HepG2 (cell line): ENCODE measurements at regions not wholly inside any gene's neighbourhood (a gene's known extent, or its start where the extent isn't known, plus 50 kb on each side); places are given as distances from the start of the nearest gene placed in this dataset.

Source experiments
- ATF1 ChIP-seq: IDR thresholded peaks from 2 replicates; pipeline ENCODE4 v1.6.1; 2016; ENCODE audit warnings: mild to moderate bottlenecking, control low read depth
- ATM ChIP-seq: fragments of 450-650 bp; IDR thresholded peaks from 2 replicates; pipeline ENCODE4 v1.7.1; 2017; ENCODE audit warnings: mild to moderate bottlenecking, borderline replicate concordance
- EED ChIP-seq: sonication (generic); formaldehyde crosslinking; IDR thresholded peaks from 2 replicates; pipeline ENCODE4 v1.5.0; 2020; ENCODE audit warnings: mild to moderate bottlenecking, missing genetic modification reagents
- GATAD1 ChIP-seq: IDR thresholded peaks from 2 replicates; pipeline ENCODE4 v1.6.1; 2016; ENCODE audit warnings: missing genetic modification reagents, missing compliant biosample characterization
- MAFF ChIP-seq: IDR thresholded peaks from 2 replicates; pipeline ENCODE4 v1.6.1; 2011; ENCODE audit warnings: low read depth, low read length, improper control_type of control experiment
- MAFG ChIP-seq: sonication (generic); formaldehyde crosslinking; IDR thresholded peaks from 2 replicates; pipeline ENCODE4 v1.5.1; 2020; ENCODE audit warnings: mild to moderate bottlenecking, missing genetic modification reagents
- MED1 ChIP-seq: sonication (generic); formaldehyde crosslinking; IDR thresholded peaks from 2 replicates; pipeline ENCODE4 v1.4.0; 2020; ENCODE audit warnings: missing genetic modification reagents
- MTF1 ChIP-seq: sonication (generic); formaldehyde crosslinking; IDR thresholded peaks from 2 replicates; pipeline ENCODE4 v1.5.0; 2020; ENCODE audit warnings: missing genetic modification reagents
- NFIC ChIP-seq: IDR thresholded peaks from 2 replicates; pipeline ENCODE4 v1.6.1; 2012; ENCODE audit warnings: mild to moderate bottlenecking, low read length, inconsistent platforms
- RBAK ChIP-seq: sonication (generic); formaldehyde crosslinking; IDR thresholded peaks from 2 replicates; pipeline ENCODE4 v1.5.1; 2020; ENCODE audit warnings: mild to moderate bottlenecking, missing genetic modification reagents
- SRSF9 ChIP-seq: fragments of 200-400 bp; formaldehyde crosslinking; IDR thresholded peaks from 2 replicates; pipeline ENCODE4 v1.6.1; 2018; ENCODE audit warnings: borderline replicate concordance, mild to moderate bottlenecking, low read depth, low read length; ENCODE audit not compliant: insufficient read depth, poor library complexity, severe bottlenecking
- ZBTB26 ChIP-seq: IDR thresholded peaks from 2 replicates; pipeline ENCODE4 v1.6.1; 2016; ENCODE audit warnings: missing compliant biosample characterization, missing genetic modification reagents, borderline replicate concordance
- ZFP82 ChIP-seq: sonication (generic); formaldehyde crosslinking; IDR thresholded peaks from 2 replicates; pipeline ENCODE4 v1.5.1; 2020; ENCODE audit warnings: mild to moderate bottlenecking, missing genetic modification reagents, borderline replicate concordance
- ZFX ChIP-seq: sonication (generic); formaldehyde crosslinking; IDR thresholded peaks from 2 replicates; pipeline ENCODE4 v1.4.0; 2020; ENCODE audit warnings: mild to moderate bottlenecking, low read depth, missing genetic modification reagents, moderate library complexity
- ZNF333 ChIP-seq: sonication (generic); formaldehyde crosslinking; IDR thresholded peaks from 2 replicates; pipeline ENCODE4 v1.4.0; 2020; ENCODE audit warnings: mild to moderate bottlenecking, missing genetic modification reagents, borderline replicate concordance
- ZNF33B ChIP-seq: sonication (generic); formaldehyde crosslinking; IDR thresholded peaks from 2 replicates; pipeline ENCODE4 v1.5.1; 2020; ENCODE audit warnings: mild to moderate bottlenecking, missing genetic modification reagents
- ZNF496 ChIP-seq: sonication (generic); formaldehyde crosslinking; IDR thresholded peaks from 2 replicates; pipeline ENCODE4 v1.8.1; 2023; ENCODE audit warnings: mild to moderate bottlenecking, moderate library complexity, missing genetic modification reagents; ENCODE audit not compliant: insufficient replicate concordance
- ZNF563 ChIP-seq: sonication (generic); formaldehyde crosslinking; IDR thresholded peaks from 2 replicates; pipeline ENCODE4 v1.8.0; 2022; ENCODE audit warnings: mild to moderate bottlenecking, moderate library complexity, missing genetic modification reagents
- ZNF747 ChIP-seq: sonication (generic); formaldehyde crosslinking; IDR thresholded peaks from 2 replicates; pipeline ENCODE4 v1.8.1; 2023; ENCODE audit warnings: missing genetic modification reagents, mild to moderate bottlenecking, borderline replicate concordance
- ZNF768 ChIP-seq: sonication (generic); formaldehyde crosslinking; IDR thresholded peaks from 2 replicates; pipeline ENCODE4 v1.4.0; 2020; ENCODE audit warnings: missing genetic modification reagents
- ZNF788 ChIP-seq: sonication (generic); formaldehyde crosslinking; IDR thresholded peaks from 2 replicates; pipeline ENCODE4 v1.5.0; 2020; ENCODE audit warnings: mild to moderate bottlenecking, missing genetic modification reagents, borderline replicate concordance
- ZSCAN12 ChIP-seq: sonication (generic); formaldehyde crosslinking; IDR thresholded peaks from 2 replicates; pipeline ENCODE4 v1.9.0; 2021; ENCODE audit warnings: mild to moderate bottlenecking, missing genetic modification reagents
- TF ChIP-seq, protein P1 (sequence below): sonication (generic); formaldehyde crosslinking; IDR thresholded peaks from 2 replicates; pipeline ENCODE4 v1.4.0; 2020; ENCODE audit warnings: missing genetic modification reagents, borderline replicate concordance
- TF ChIP-seq, protein P2 (sequence below): sonication (generic); formaldehyde crosslinking; IDR thresholded peaks from 2 replicates; pipeline ENCODE4 v1.4.0; 2020; ENCODE audit warnings: missing genetic modification reagents
- TF ChIP-seq, protein P3 (sequence below): sonication (generic); formaldehyde crosslinking; IDR thresholded peaks from 2 replicates; pipeline ENCODE4 v1.4.0; 2020; ENCODE audit warnings: missing genetic modification reagents, borderline replicate concordance

DNA sequence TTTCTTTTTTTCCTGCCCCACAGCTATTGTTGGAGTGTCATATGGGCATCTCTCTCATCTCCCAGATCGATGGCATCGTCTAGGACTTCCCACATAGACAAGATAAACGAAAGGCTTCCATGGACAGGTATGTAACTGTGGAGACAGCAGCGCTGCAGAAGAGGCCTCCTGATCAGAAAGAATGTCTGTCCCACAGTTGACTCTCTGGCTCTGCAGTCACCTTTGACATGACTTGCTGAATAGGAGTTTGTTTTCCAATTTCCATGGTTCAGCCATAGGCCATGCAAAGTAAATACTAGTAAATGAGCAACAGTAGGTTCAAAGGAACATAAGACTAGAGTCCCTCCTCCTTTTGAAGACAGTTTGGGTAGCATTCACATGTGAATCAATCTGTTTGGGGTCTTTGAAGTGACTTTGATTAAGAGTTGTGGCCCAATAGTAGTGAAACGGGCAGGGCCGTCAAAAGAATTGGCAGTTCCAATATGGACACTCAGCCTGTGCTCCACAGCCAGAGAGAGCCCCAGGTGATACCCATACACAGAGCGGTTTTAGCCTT, 134.7 kb upstream of the IFNGR1 start (continued):
- TF ChIP-seq RBAK (CRISPR knock-in tag) (no peak), MAFG (CRISPR knock-in tag) (no peak), ZNF33B (CRISPR knock-in tag) (no peak), SRSF9 (no peak), ATM (no peak), ZFP82 (0 out of 2 replicates have a peak, but pooled peaks have one; percentile 68), ATF1 (CRISPR knock-in tag) (peak; percentile 91), ZNF788 (CRISPR knock-in tag) (peak; percentile 97; the same call in 1 of the 2 replicates), MAFF (peak; percentile 65), ZNF768 (no peak), ZNF747 (CRISPR knock-in tag) (peak; percentile 97; the same call in 1 of the 2 replicates), ZNF563 (CRISPR knock-in tag) (no peak), NFIC (peak; percentile 99), ZNF333 (CRISPR knock-in tag) (no peak), ZSCAN12 (CRISPR knock-in tag) (no peak), MED1 (CRISPR knock-in tag) (peak; percentile 99), ZNF496 (CRISPR knock-in tag) (no peak), ZFX (CRISPR knock-in tag) (peak; percentile 89), GATAD1 (CRISPR knock-in tag) (peak; percentile 70), ZBTB26 (CRISPR knock-in tag) (peak; percentile 73; the same call in 1 of the 2 replicates), MTF1 (CRISPR knock-in tag) (peak; percentile 78; the same call in 1 of the 2 replicates), EED (CRISPR knock-in tag) (no peak)
- TF ChIP-seq, protein P1, sequence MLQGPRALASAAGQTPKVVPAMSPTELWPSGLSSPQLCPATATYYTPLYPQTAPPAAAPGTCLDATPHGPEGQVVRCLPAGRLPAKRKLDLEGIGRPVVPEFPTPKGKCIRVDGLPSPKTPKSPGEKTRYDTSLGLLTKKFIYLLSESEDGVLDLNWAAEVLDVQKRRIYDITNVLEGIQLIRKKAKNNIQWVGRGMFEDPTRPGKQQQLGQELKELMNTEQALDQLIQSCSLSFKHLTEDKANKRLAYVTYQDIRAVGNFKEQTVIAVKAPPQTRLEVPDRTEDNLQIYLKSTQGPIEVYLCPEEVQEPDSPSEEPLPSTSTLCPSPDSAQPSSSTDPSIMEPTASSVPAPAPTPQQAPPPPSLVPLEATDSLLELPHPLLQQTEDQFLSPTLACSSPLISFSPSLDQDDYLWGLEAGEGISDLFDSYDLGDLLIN, result 0 out of 2 replicates have a peak, but pooled peaks have one; percentile 75
- TF ChIP-seq, protein P2, sequence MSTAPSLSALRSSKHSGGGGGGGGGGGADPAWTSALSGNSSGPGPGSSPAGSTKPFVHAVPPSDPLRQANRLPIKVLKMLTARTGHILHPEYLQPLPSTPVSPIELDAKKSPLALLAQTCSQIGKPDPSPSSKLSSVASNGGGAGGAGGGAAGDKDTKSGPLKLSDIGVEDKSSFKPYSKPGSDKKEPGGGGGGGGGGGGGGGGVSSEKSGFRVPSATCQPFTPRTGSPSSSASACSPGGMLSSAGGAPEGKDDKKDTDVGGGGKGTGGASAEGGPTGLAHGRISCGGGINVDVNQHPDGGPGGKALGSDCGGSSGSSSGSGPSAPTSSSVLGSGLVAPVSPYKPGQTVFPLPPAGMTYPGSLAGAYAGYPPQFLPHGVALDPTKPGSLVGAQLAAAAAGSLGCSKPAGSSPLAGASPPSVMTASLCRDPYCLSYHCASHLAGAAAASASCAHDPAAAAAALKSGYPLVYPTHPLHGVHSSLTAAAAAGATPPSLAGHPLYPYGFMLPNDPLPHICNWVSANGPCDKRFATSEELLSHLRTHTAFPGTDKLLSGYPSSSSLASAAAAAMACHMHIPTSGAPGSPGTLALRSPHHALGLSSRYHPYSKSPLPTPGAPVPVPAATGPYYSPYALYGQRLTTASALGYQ, result peak; percentile 99
- TF ChIP-seq, protein P3, sequence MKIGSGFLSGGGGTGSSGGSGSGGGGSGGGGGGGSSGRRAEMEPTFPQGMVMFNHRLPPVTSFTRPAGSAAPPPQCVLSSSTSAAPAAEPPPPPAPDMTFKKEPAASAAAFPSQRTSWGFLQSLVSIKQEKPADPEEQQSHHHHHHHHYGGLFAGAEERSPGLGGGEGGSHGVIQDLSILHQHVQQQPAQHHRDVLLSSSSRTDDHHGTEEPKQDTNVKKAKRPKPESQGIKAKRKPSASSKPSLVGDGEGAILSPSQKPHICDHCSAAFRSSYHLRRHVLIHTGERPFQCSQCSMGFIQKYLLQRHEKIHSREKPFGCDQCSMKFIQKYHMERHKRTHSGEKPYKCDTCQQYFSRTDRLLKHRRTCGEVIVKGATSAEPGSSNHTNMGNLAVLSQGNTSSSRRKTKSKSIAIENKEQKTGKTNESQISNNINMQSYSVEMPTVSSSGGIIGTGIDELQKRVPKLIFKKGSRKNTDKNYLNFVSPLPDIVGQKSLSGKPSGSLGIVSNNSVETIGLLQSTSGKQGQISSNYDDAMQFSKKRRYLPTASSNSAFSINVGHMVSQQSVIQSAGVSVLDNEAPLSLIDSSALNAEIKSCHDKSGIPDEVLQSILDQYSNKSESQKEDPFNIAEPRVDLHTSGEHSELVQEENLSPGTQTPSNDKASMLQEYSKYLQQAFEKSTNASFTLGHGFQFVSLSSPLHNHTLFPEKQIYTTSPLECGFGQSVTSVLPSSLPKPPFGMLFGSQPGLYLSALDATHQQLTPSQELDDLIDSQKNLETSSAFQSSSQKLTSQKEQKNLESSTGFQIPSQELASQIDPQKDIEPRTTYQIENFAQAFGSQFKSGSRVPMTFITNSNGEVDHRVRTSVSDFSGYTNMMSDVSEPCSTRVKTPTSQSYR (CRISPR knock-in tag), result peak; percentile 68; the same call in 1 of the 2 replicates
